Effector memory CD8-positive, alpha-beta T cell (primary cell): ENCODE measurements at regions not wholly inside any gene's neighbourhood (a gene's known extent, or its start where the extent isn't known, plus 50 kb on each side); places are given as distances from the start of the nearest gene placed in this dataset.

Source experiments
- ATAC-seq: fragments of 150-1000 bp; cut with Tn5 transposase; replicated peaks from 2 replicates; pipeline ENCODE4 v1.10.0; 2021; ENCODE audit warnings: mild to moderate bottlenecking, moderate library complexity
- DNase-seq, 3 experiments: peaks; one replicate each; pipeline ENCODE4 v3.0.0; 2021
- H3K27ac Mint-ChIP-seq, 2 donors: one replicate each; pipeline ENCODE4 v1.8.0; 2022; ENCODE audit warnings: mild to moderate bottlenecking in 2 of 2, mixed read lengths in 2 of 2, moderate library complexity in 2 of 2
- H3K27me3 Mint-ChIP-seq, 2 donors: one replicate each; pipeline ENCODE4 v1.8.0; 2022; ENCODE audit warnings: mixed read lengths in 2 of 2
- H3K36me3 Mint-ChIP-seq: one replicate; pipeline ENCODE4 v1.8.0; 2022; ENCODE audit warnings: mild to moderate bottlenecking, moderate library complexity, mixed read lengths; ENCODE audit not compliant: insufficient read depth
- H3K4me1 Mint-ChIP-seq, 2 donors: one replicate each; pipeline ENCODE4 v1.8.0; 2022; ENCODE audit warnings: low read depth in 2 of 2, mixed read lengths in 2 of 2
- H3K4me3 Mint-ChIP-seq, 2 donors: one replicate each; pipeline ENCODE4 v1.8.0; 2022; ENCODE audit warnings: mild to moderate bottlenecking in 2 of 2, mixed read lengths in 2 of 2, moderate library complexity in 2 of 2
- H3K9me3 Mint-ChIP-seq, 2 donors: one replicate each; pipeline ENCODE4 v1.8.0; 2022; ENCODE audit warnings: mixed read lengths in 2 of 2

DNA sequence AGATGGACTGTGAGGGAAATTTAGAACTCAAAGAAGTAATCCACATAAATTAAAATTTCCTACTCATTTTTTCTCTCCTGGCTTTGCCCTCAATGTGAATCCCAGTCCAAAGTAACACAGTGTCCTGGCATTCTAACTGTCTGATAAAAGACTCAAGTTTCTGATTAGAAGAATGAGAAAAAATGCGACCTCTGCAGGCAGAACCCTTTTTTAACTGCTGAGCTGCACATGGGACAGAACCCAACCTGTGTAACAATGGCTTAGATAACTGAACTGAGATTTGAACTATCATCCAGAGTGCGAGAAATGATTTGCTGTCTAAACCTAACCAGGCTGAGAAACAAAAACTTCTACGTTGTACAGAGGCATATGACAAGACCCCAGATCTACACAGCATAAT, 385.6 kb upstream of the LRRC4C start:
- peaks cover 0 to 8% of the 10 kb centered on the region in 2 donors for H3K9me3 Mint-ChIP-seq

GRCh38 chr11:41848349-41848748, 388.9 kb upstream of the LRRC4C start:
- no peaks in the 10 kb centered on the region for H3K4me1 Mint-ChIP-seq
- H3K27me3 Mint-ChIP-seq = no peaks in the 10 kb centered on the region
- H3K9me3 Mint-ChIP-seq = peaks cover 0 to 7% of the 10 kb centered on the region in 2 donors
- H3K27ac Mint-ChIP-seq = no peak overlapping the region
- ATAC-seq (no peak), DNase-seq (no peak)
- H3K4me3 Mint-ChIP-seq = no peak overlapping the region
- peaks cover 4% of the 10 kb centered on the region for H3K36me3 Mint-ChIP-seq

More for the DNA sequence above, 385.6 kb upstream of the LRRC4C start:
- DNase-seq (no peak), ATAC-seq (no peak)
- H3K27me3 Mint-ChIP-seq = no peaks in the 10 kb centered on the region
- peaks cover 4% of the 10 kb centered on the region for H3K36me3 Mint-ChIP-seq
- H3K4me3 Mint-ChIP-seq = no peak overlapping the region
- no peaks in the 10 kb centered on the region for H3K4me1 Mint-ChIP-seq
- no peak overlapping the region for H3K27ac Mint-ChIP-seq

DNA sequence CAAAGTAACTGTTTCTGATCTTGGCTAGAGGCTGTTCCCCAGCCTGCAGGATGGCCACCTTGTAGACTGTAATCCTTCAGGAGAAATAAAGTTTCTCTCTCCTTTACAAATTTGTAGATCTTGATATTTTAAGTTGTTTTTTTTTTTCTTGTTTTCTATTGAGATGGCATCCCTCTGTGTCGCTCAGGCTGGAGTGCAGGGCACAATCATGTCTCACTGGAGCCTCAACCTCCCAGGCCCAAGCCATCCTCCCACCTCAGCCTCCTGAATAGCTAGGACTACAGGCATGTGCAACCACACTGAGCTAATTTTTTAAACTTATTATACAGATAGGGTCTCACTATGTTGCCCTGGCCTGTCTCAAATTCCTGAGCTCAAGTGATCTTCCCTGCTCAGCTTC, 389.8 kb upstream of the LRRC4C start:
- Mint-ChIP-seq H3K9me3 (peaks cover 3 to 7% of the 10 kb centered on the region in 2 donors), H3K4me3 (no peak overlapping the region), H3K27me3 (no peaks in the 10 kb centered on the region), H3K4me1 (no peaks in the 10 kb centered on the region), H3K36me3 (peaks cover 4% of the 10 kb centered on the region), H3K27ac (no peak overlapping the region)
- DNase-seq = no peak
- no peak for ATAC-seq

- no peaks in the 10 kb centered on the region for H3K4me1 Mint-ChIP-seq
Measured at GRCh38 chr11:41851743-41852142, 392.3 kb upstream of the LRRC4C start.

GRCh38 chr11:41861838-41862237, 402.4 kb upstream of the LRRC4C start:
- H3K27ac Mint-ChIP-seq = no peak overlapping the region
- no peaks in the 10 kb centered on the region for H3K36me3 Mint-ChIP-seq
- no peaks in the 10 kb centered on the region for H3K27me3 Mint-ChIP-seq
- DNase-seq (no peak), ATAC-seq (no peak)
- H3K4me1 Mint-ChIP-seq = no peaks in the 10 kb centered on the region
- H3K9me3 Mint-ChIP-seq = peaks cover 5 to 10% of the 10 kb centered on the region in 2 donors
- no peak overlapping the region for H3K4me3 Mint-ChIP-seq

More at GRCh38 chr11:41851743-41852142, 392.3 kb upstream of the LRRC4C start:
- Mint-ChIP-seq H3K27ac (no peak overlapping the region), H3K36me3 (peaks cover 4% of the 10 kb centered on the region), H3K4me3 (no peak overlapping the region), H3K9me3 (peaks cover 4 to 18% of the 10 kb centered on the region in 2 donors), H3K27me3 (no peaks in the 10 kb centered on the region)
- ATAC-seq (no peak), DNase-seq (no peak)

GRCh38 chr11:41866525-41866924, 407.1 kb upstream of the LRRC4C start:
- Mint-ChIP-seq H3K27ac (no peak overlapping the region), H3K27me3 (no peaks in the 10 kb centered on the region), H3K4me3 (no peak overlapping the region), H3K4me1 (no peaks in the 10 kb centered on the region), H3K36me3 (no peaks in the 10 kb centered on the region), H3K9me3 (peaks cover 2 to 6% of the 10 kb centered on the region in 2 donors)
- ATAC-seq = no peak
- DNase-seq = no peak

- DNase-seq (no peak), ATAC-seq (no peak)
- H3K4me1 Mint-ChIP-seq = no peaks in the 10 kb centered on the region
- no peaks in the 10 kb centered on the region for H3K36me3 Mint-ChIP-seq
- no peak overlapping the region for H3K4me3 Mint-ChIP-seq
- no peak overlapping the region for H3K27ac Mint-ChIP-seq
- H3K9me3 Mint-ChIP-seq = peaks cover 9 to 11% of the 10 kb centered on the region in 2 donors
- no peaks in the 10 kb centered on the region for H3K27me3 Mint-ChIP-seq
Measured at GRCh38 chr11:41868606-41869005, 409.2 kb upstream of the LRRC4C start.

DNA sequence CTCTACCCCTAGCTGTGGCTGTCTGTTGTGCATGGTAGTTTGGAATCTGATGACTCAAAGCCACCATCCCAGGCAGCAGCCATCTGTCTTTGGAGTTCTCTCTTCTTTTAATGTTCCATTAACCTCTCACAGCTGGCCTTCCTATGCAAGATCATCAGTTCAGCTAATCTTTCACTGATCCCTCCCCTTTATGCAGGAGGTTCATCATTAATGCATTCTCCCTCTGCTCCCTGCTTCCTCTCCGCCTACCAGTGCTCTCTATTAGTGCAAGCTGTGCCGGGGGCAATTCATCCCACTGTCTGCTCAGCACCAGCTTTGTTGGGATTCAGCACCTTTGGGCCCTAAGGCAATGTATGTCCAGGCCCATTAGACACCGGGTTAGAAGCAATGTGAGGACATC, 413.0 kb upstream of the LRRC4C start:
- H3K27me3 Mint-ChIP-seq = no peaks in the 10 kb centered on the region
- H3K36me3 Mint-ChIP-seq = no peaks in the 10 kb centered on the region
- ATAC-seq (no peak), DNase-seq (no peak)
- H3K27ac Mint-ChIP-seq = no peak overlapping the region
- H3K9me3 Mint-ChIP-seq = peaks cover 10 to 17% of the 10 kb centered on the region in 2 donors
- no peak overlapping the region for H3K4me3 Mint-ChIP-seq
- no peaks in the 10 kb centered on the region for H3K4me1 Mint-ChIP-seq

GRCh38 chr11:41872870-41873269, 413.4 kb upstream of the LRRC4C start:
- no peak for ATAC-seq
- H3K9me3 Mint-ChIP-seq = peaks cover 10 to 21% of the 10 kb centered on the region in 2 donors
- no peak overlapping the region for H3K27ac Mint-ChIP-seq
- H3K4me1 Mint-ChIP-seq = no peaks in the 10 kb centered on the region
- DNase-seq = no peak
- H3K36me3 Mint-ChIP-seq = no peaks in the 10 kb centered on the region
- no peak overlapping the region for H3K4me3 Mint-ChIP-seq
- H3K27me3 Mint-ChIP-seq = no peaks in the 10 kb centered on the region

DNA sequence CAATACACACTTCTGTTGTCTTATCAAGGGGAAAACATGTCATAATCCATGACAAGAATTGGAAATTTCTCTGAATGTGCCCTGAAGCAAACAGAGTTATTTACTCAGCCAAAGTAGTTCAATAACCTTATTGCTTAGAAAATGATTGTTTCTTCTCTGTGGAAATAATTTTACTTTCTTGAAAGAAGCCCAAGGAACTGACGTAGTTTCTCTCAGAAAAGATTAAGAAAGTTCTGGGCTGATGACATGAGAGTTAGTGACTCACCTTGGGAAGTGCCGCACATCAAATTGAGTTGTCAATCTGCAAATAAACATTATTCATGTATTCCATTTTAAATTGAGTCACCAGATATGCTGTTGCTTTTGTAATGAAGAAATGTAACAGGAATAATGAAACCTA, 418.6 kb upstream of the LRRC4C start:
- ATAC-seq = no peak
- no peaks in the 10 kb centered on the region for H3K36me3 Mint-ChIP-seq
- no peak overlapping the region for H3K4me3 Mint-ChIP-seq
- no peak for DNase-seq
- no peak overlapping the region for H3K27ac Mint-ChIP-seq
- H3K27me3 Mint-ChIP-seq = no peaks in the 10 kb centered on the region
- H3K4me1 Mint-ChIP-seq = no peaks in the 10 kb centered on the region
- peaks cover 11 to 22% of the 10 kb centered on the region in 2 donors for H3K9me3 Mint-ChIP-seq

DNA sequence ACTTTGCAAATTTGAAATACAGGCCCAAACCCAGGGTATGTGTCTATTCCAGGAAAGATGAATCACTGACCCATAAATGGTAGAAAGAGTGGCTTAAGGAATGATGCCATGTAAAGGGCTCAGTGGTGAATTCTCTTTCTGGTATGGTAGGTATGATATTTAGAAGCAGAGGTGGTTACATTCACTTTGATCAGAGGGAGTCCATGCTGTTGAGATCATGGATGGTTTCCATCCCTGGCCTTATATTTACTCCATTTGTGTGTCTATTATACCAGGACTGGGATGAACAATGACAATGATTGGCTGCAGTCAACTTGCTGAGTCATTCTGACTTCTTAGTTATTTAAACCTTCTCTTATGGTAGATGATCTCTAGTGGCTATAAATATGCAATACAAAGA, 419.8 kb upstream of the LRRC4C start:
- peaks cover 9 to 15% of the 10 kb centered on the region in 2 donors for H3K9me3 Mint-ChIP-seq
- DNase-seq (no peak), ATAC-seq (no peak)
- no peak overlapping the region for H3K27ac Mint-ChIP-seq
- no peaks in the 10 kb centered on the region for H3K36me3 Mint-ChIP-seq
- H3K27me3 Mint-ChIP-seq = no peaks in the 10 kb centered on the region
- no peak overlapping the region for H3K4me3 Mint-ChIP-seq
- no peaks in the 10 kb centered on the region for H3K4me1 Mint-ChIP-seq

DNA sequence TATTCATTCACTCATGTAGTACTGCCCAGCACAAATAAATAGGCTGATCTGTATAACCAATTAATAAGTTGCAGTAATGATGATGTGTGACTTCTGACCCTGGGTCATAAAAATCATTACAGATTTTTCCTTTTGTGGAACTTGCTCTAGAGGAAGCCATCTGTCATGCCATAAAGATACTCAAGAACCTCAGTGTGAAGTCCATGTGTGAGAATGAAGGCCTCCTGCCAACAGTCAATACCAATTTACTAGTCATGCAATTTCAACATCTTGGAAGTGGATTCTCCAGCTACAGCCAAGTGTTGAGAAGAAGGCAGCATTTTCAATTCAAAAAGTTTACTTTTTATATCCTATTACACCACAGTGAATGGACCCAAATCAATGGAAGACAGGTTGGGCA, 435.6 kb upstream of the LRRC4C start:
- ATAC-seq (no peak), DNase-seq (no peak)
- Mint-ChIP-seq H3K36me3 (no peaks in the 10 kb centered on the region), H3K4me3 (no peak overlapping the region), H3K4me1 (no peaks in the 10 kb centered on the region), H3K9me3 (peaks cover 3 to 6% of the 10 kb centered on the region in 2 donors), H3K27ac (no peak overlapping the region), H3K27me3 (no peaks in the 10 kb centered on the region)

GRCh38 chr11:41897991-41898390, 438.5 kb upstream of the LRRC4C start:
- no peak overlapping the region for H3K27ac Mint-ChIP-seq
- H3K4me3 Mint-ChIP-seq = no peak overlapping the region
- H3K9me3 Mint-ChIP-seq = peaks cover 2 to 13% of the 10 kb centered on the region in 2 donors
- DNase-seq = no peak
- no peak for ATAC-seq
- H3K4me1 Mint-ChIP-seq = no peaks in the 10 kb centered on the region
- no peaks in the 10 kb centered on the region for H3K36me3 Mint-ChIP-seq
- no peaks in the 10 kb centered on the region for H3K27me3 Mint-ChIP-seq

DNA sequence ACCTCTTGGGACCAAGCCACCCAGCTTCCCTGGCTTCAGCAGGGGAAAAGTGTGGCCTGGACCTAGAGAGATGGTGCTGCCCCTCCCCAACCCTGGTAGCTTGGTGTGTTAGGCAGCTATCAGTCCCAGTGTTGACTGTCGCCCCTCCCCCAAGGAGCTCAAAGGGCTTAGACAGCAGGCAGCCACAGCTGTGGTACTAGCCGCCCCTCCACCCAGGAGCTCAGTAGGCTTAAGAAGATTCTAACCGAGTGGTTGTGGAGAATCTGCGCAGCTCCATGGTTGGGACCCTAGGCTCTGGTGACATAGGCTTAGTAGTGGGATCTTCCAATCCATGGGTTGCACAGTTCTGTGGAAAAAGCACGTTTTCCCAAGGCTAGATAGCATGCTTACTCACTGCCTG, 458.4 kb upstream of the LRRC4C start:
- no peaks in the 10 kb centered on the region for H3K27me3 Mint-ChIP-seq
- no peaks in the 10 kb centered on the region for H3K4me1 Mint-ChIP-seq
- no peak overlapping the region for H3K4me3 Mint-ChIP-seq
- DNase-seq = no peak
- H3K9me3 Mint-ChIP-seq = peaks cover 11 to 39% of the 10 kb centered on the region in 2 donors
- no peak overlapping the region for H3K27ac Mint-ChIP-seq
- H3K36me3 Mint-ChIP-seq = no peaks in the 10 kb centered on the region
- ATAC-seq = no peak

GRCh38 chr11:41920374-41920773, 460.9 kb upstream of the LRRC4C start:
- H3K4me1 Mint-ChIP-seq = no peaks in the 10 kb centered on the region
- H3K36me3 Mint-ChIP-seq = no peaks in the 10 kb centered on the region
- DNase-seq (no peak), ATAC-seq (no peak)
- H3K4me3 Mint-ChIP-seq = no peak overlapping the region
- no peak overlapping the region for H3K27ac Mint-ChIP-seq
- peaks cover 5 to 31% of the 10 kb centered on the region in 2 donors for H3K9me3 Mint-ChIP-seq
- no peaks in the 10 kb centered on the region for H3K27me3 Mint-ChIP-seq
